Urinary bladder (tissue), 4 donors: ENCODE measurements at regions not wholly inside any gene's neighbourhood (a gene's known extent, or its start where the extent isn't known, plus 50 kb on each side); places are given as distances from the start of the nearest gene placed in this dataset. TPM values are rescaled to one million over a fixed set of nuclear protein-coding genes. Genes with fewer than 3 reads are reported as not detected.

ENCODE experiments used
- DNase-seq: peaks from one replicate; pipeline ENCODE4 v3.0.0-alpha.2; 2015; ENCODE audit errors: extremely low spot score
- H3K27ac ChIP-seq: one replicate; pipeline ENCODE4 v1.5.1; 2013; ENCODE audit warnings: low read depth, mild to moderate bottlenecking, moderate library complexity
- H3K36me3 ChIP-seq: one replicate; pipeline ENCODE4 v1.6.1; 2013; ENCODE audit warnings: mild to moderate bottlenecking, moderate library complexity; ENCODE audit not compliant: insufficient read depth
- H3K4me1 ChIP-seq: one replicate; pipeline ENCODE4 v1.6.1; 2013; ENCODE audit warnings: mild to moderate bottlenecking, moderate library complexity; ENCODE audit not compliant: insufficient read depth
- H3K4me3 ChIP-seq: one replicate; pipeline ENCODE4 v1.5.1; 2013; ENCODE audit warnings: low read depth, low read length
- WGBS: extraction: QIAGEN DNeasy Blood & Tissue Kit; methylation state at CpG from one replicate; pipeline ENCODE4 v1.1.7; 2013; 5-methylcytosine and 5-hydroxymethylcytosine counted together
- small RNA-seq: library from RNA; depleted of rRNA; stranded (forward); fragments of <200 nt; gene quantifications from one replicate; pipeline ENCODE3, GENCODE V24; 2014
- donor health status: healthy with polysubstance abuse.
- donor health status: healthy.

DNA sequence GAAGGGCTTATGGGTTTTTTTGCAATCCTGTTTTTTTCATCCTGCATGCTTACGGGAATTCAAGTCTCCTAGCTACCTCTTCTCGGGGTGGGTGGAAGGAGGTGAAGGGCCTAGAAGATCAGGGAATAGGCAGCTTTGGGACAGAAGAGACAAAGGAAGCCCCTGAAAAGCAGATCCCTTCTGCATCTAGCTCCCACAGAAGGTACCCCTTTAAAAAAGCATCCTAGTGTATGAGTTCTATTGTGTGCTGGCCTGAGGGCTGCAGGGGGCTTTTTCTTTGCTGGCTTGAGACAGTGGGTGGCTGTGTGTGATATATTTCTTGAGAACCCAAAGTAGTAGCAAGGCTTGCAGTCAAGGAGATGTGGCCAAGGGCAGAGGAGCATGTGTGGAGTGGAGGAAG, 330.5 kb downstream of the MAF start:
- H3K27ac ChIP-seq: no peak overlapping the region
- DNase-seq: no peak
- 98% methylated on average over 2 of the region's 2 CpGs for WGBS
- H3K36me3 ChIP-seq: no peaks in the 10 kb centered on the region
- H3K4me1 ChIP-seq: no peaks in the 10 kb centered on the region
- H3K4me3 ChIP-seq: no peak overlapping the region

DNA sequence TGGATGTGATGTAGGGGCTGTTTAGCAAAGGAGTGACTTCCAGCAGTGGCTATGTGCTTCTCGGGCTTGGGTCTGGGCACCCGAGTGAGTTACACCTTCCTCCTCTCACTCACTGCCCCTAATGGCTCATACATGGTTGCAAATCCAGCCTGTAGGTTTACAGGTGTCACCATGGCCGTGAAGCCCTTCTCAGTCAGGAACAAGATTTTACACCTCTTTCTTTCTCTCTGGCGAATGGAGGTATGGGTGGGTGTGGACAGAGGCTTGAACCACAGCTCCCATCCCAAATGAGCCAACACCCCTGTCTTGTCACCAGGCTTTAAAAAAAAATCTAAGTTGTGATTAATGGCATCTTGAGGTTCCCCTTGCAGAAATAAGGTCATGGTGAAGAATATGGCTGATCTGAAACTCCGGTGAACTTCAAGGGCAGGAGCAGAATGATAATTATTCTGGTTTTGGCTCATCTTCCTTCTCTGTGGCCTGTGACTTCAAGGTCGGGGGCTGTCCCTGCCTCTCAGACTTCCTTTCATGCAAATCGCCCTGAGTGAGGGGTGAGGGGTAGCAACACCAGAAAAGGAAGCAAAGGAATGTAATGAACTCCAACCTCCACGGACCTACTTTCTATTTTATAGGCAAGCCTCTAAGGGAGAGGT, 331.2 kb downstream of the MAF start:
- H3K4me1 ChIP-seq: no peaks in the 10 kb centered on the region
- no peak overlapping the region for H3K27ac ChIP-seq
- 79% methylated on average over 8 of the region's 8 CpGs for WGBS
- DNase-seq: no peak
- H3K36me3 ChIP-seq: no peaks in the 10 kb centered on the region
- no peak overlapping the region for H3K4me3 ChIP-seq

GRCh38 chr16:79267781-79268180, 332.8 kb downstream of the MAF start:
- WGBS: 87% methylated on average over 6 of the region's 6 CpGs

GRCh38 chr16:79267146-79267545, 333.4 kb downstream of the MAF start:
- H3K36me3 ChIP-seq: no peaks in the 10 kb centered on the region
- no peak overlapping the region for H3K4me3 ChIP-seq
- WGBS: 95% methylated on average over 6 of the region's 6 CpGs
- H3K27ac ChIP-seq: no peak overlapping the region
- H3K4me1 ChIP-seq: no peaks in the 10 kb centered on the region
- DNase-seq: no peak

More at GRCh38 chr16:79267781-79268180, 332.8 kb downstream of the MAF start:
- Histone ChIP-seq H3K4me3 (no peak overlapping the region), H3K27ac (no peak overlapping the region), H3K4me1 (no peaks in the 10 kb centered on the region), H3K36me3 (no peaks in the 10 kb centered on the region)
- no peak for DNase-seq

DNA sequence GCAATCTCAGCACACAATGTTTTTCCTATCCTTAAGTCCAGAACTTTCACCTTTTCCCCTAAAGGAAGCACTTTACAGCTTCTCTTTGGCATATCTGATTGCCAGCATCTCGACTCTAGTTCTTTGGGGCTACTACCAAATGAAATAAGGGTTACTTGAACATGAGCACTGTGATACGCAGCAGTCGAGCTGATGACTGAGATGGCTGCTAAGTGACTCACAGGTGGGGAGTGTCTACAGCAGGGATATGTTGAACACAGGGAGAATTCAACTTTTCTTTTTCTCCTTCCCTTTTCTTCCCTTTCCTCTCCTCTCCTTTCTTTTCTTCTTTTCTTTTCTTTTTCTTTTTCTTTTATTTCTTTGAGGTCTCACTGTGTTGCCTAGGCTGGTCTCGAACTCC, 334.8 kb downstream of the MAF start:
- WGBS: 82% methylated on average over 4 of the region's 4 CpGs
- Histone ChIP-seq H3K27ac (no peak overlapping the region), H3K4me1 (no peaks in the 10 kb centered on the region), H3K36me3 (no peaks in the 10 kb centered on the region), H3K4me3 (no peak overlapping the region)
- no peak for DNase-seq

GRCh38 chr16:79265196-79265595, 335.3 kb downstream of the MAF start:
- WGBS: 94% methylated on average over 5 of the region's 5 CpGs
- Histone ChIP-seq H3K4me3 (no peak overlapping the region), H3K27ac (no peak overlapping the region), H3K36me3 (no peaks in the 10 kb centered on the region), H3K4me1 (no peaks in the 10 kb centered on the region)
- DNase-seq: no peak

GRCh38 chr16:79264237-79265109, 336.1 kb downstream of the MAF start:
- Histone ChIP-seq H3K4me1 (no peaks in the 10 kb centered on the region), H3K27ac (no peak overlapping the region), H3K4me3 (no peak overlapping the region), H3K36me3 (no peaks in the 10 kb centered on the region)
- WGBS: 87% methylated on average over 6 of the region's 6 CpGs
- no peak for DNase-seq

DNA sequence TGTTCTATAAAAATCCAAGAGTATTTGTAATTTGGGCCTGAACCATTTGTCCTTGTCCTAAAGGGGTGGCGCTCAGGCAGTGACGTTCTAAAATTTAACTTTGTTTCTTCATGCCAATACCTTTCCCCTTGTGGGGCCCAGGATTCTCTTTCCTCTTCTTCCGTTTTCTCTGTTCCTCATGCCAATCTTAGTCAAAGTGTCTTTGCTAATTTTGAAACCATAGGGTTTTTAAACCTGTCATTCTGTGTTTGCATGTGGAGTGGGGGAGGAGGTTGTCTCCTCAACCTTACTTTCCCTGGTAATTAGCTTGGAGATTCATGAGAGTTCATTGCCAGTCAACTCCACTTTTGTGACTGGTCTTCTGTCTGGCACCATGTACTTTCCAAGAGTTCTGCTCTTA, 337.1 kb downstream of the MAF start:
- WGBS: 88% methylated on average over 3 of the region's 3 CpGs
- H3K4me3 ChIP-seq: no peak overlapping the region
- no peaks in the 10 kb centered on the region for H3K4me1 ChIP-seq
- no peak overlapping the region for H3K27ac ChIP-seq
- no peaks in the 10 kb centered on the region for H3K36me3 ChIP-seq
- DNase-seq: no peak

Small RNA genes in the stretch of these regions (small RNA-seq; reads per million reads assigned to genes)
- gene RNA5SP431: not detected
